Stomach (tissue), 4 donors: ENCODE measurements at regions not wholly inside any gene's neighbourhood (a gene's known extent, or its start where the extent isn't known, plus 50 kb on each side); places are given as distances from the start of the nearest gene placed in this dataset.

Experiments used
- EP300 ChIP-seq: sonication (generic); formaldehyde crosslinking; IDR thresholded peaks from one replicate; pipeline ENCODE4 v1.6.1; 2017; ENCODE audit warnings: antibody characterized with exemption
- POLR2A ChIP-seq, 4 donors: fragments of 450-650 bp; IDR thresholded peaks; one replicate each; pipeline ENCODE4 v1.6.1; 2016; ENCODE audit warnings: antibody characterized with exemption in 4 of 4, control low read depth in 2 of 4, mild to moderate bottlenecking in 1 of 4, moderate library complexity in 1 of 4
- POLR2AphosphoS5 ChIP-seq, 3 donors: sonication (generic); formaldehyde crosslinking; IDR thresholded peaks; one replicate each; pipeline ENCODE4 v1.6.1; 2016; ENCODE audit warnings: antibody characterized with exemption in 3 of 3
- TF ChIP-seq, protein P1 (sequence below), 7 experiments: fragments of 450-650 bp in 4 of 7; fragments of 200-600 bp in 3 of 7; sonication (generic) in 3 of 7; IDR thresholded peaks; one replicate each; pipeline ENCODE4 v1.5.1; 2016 to 2019; ENCODE audit warnings: antibody characterized with exemption in 7 of 7, control low read depth in 2 of 7, mild to moderate bottlenecking in 1 of 7

DNA sequence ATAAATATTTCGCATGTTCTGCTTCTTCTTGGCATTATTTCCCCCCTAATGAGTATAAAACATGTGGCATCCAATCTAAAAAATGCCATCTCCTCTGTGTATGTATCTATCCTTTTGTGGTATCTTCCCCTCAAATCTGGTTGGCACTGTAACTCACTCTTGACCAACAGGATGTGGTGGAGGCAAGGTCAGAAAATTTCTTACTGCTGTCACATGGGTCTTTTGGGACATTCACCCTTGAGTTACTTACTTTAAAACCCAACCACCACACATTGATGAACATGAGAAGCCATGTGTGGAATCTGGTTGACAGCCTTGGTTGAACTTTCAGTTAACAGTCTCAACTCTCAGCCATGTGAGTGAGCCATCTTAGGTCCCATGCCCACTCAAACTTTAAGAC, 516.9 kb downstream of the SLC16A7 start:
- no peak for TF ChIP-seq EP300
- no peak for TF ChIP-seq POLR2AphosphoS5 (IDR thresholded peaks at IDR 0.05)
- TF ChIP-seq, protein P1, sequence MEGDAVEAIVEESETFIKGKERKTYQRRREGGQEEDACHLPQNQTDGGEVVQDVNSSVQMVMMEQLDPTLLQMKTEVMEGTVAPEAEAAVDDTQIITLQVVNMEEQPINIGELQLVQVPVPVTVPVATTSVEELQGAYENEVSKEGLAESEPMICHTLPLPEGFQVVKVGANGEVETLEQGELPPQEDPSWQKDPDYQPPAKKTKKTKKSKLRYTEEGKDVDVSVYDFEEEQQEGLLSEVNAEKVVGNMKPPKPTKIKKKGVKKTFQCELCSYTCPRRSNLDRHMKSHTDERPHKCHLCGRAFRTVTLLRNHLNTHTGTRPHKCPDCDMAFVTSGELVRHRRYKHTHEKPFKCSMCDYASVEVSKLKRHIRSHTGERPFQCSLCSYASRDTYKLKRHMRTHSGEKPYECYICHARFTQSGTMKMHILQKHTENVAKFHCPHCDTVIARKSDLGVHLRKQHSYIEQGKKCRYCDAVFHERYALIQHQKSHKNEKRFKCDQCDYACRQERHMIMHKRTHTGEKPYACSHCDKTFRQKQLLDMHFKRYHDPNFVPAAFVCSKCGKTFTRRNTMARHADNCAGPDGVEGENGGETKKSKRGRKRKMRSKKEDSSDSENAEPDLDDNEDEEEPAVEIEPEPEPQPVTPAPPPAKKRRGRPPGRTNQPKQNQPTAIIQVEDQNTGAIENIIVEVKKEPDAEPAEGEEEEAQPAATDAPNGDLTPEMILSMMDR (IDR thresholded peaks at IDR 0.05): no peak
- TF ChIP-seq POLR2A (IDR thresholded peaks at IDR 0.05): no peak
